SU-DHL-6 (cell line): ENCODE measurements at regions not wholly inside any gene's neighbourhood (a gene's known extent, or its start where the extent isn't known, plus 50 kb on each side); places are given as distances from the start of the nearest gene placed in this dataset.

Source experiments
- H2AFZ ChIP-seq: fragments of 200-600 bp; sonication (generic); 2 replicates; pipeline ENCODE4 v1.6.1; 2014; ENCODE audit warnings: low read depth, mild to moderate bottlenecking, moderate library complexity, mixed read lengths, antibody characterized with exemption, low read length; ENCODE audit not compliant: severe bottlenecking
- H3F3A ChIP-seq: fragments of 200-600 bp; shearing (Covaris generic); 2 replicates; pipeline ENCODE4 v1.6.0; 2016; ENCODE audit warnings: antibody characterized with exemption, mild to moderate bottlenecking; ENCODE audit not compliant: insufficient read depth
- H3K27ac ChIP-seq: fragments of 200-600 bp; sonication (generic); 2 replicates; pipeline ENCODE4 v1.5.1; 2016; ENCODE audit warnings: low read depth, mild to moderate bottlenecking, low read length, moderate library complexity, mixed read lengths
- H3K27me3 ChIP-seq: fragments of 200-600 bp; sonication (generic), shearing (Covaris generic); 2 replicates; pipeline ENCODE4 v1.6.0; 2014; ENCODE audit warnings: mild to moderate bottlenecking, low read length
- H3K36me3 ChIP-seq: fragments of 200-600 bp; sonication (generic); 2 replicates; pipeline ENCODE4 v1.6.1; 2014; ENCODE audit warnings: mild to moderate bottlenecking, low read length, mixed read lengths
- H3K4me2 ChIP-seq: fragments of 300-600, 200-600 bp; shearing (Covaris generic), sonication (generic); 2 replicates; pipeline ENCODE4 v1.6.0; 2014; ENCODE audit warnings: low read length, low read depth, mild to moderate bottlenecking; ENCODE audit not compliant: poor library complexity, severe bottlenecking
- H3K4me3 ChIP-seq: fragments of 200-600 bp; sonication (generic); 2 replicates; pipeline ENCODE4 v1.5.1; 2014; ENCODE audit warnings: antibody characterized with exemption, low read length, mild to moderate bottlenecking, mixed read lengths; ENCODE audit not compliant: insufficient read depth, poor library complexity, severe bottlenecking
- H3K79me2 ChIP-seq: fragments of 200-600 bp; sonication (generic); 2 replicates; pipeline ENCODE4 v1.6.1; 2014; ENCODE audit warnings: mild to moderate bottlenecking, low read length, moderate library complexity; ENCODE audit not compliant: insufficient read depth
- H3K9ac ChIP-seq: fragments of 200-600 bp; sonication (generic); 2 replicates; pipeline ENCODE4 v1.7.0; 2014; ENCODE audit warnings: mild to moderate bottlenecking, low read length
- H3K9me2 ChIP-seq: fragments of 200-600 bp; sonication (generic); replicated peaks from 2 replicates; pipeline ENCODE4 v1.6.1; 2014; ENCODE audit warnings: low read length; ENCODE audit not compliant: insufficient read depth
- H3K9me3 ChIP-seq: fragments of 200-600 bp; sonication (generic); 2 replicates; pipeline ENCODE4 v1.6.1; 2014; ENCODE audit warnings: low read length, mixed read lengths; ENCODE audit not compliant: insufficient read depth
- H4K20me1 ChIP-seq: fragments of 200-600 bp; sonication (generic); 2 replicates; pipeline ENCODE4 v1.6.1; 2014; ENCODE audit warnings: low read depth, mild to moderate bottlenecking, antibody characterized with exemption, low read length, moderate library complexity, mixed read lengths
- EZH2phosphoT487 ChIP-seq: fragments of 200-600 bp; sonication (generic), shearing (Covaris generic); conservative IDR thresholded peaks from 2 replicates; pipeline ENCODE4 v1.6.1; 2018; ENCODE audit warnings: mild to moderate bottlenecking, antibody characterized with exemption, low read length, moderate library complexity, mixed read lengths
- TF ChIP-seq, protein P1 (sequence below): fragments of 200-600 bp; sonication (generic); IDR thresholded peaks from one replicate; pipeline ENCODE4 v1.5.1; 2017; ENCODE audit warnings: antibody characterized with exemption, mild to moderate bottlenecking, low read length, moderate library complexity; ENCODE audit not compliant: insufficient read depth, poor library complexity, severe bottlenecking

GRCh38 chr15:94615688-94616087, 384.3 kb downstream of the MCTP2 start:
- H3K27ac ChIP-seq = no peak overlapping the region
- no peaks in the 10 kb centered on the region for H3K79me2 ChIP-seq
- no peak overlapping the region for H3K4me3 ChIP-seq
- no peaks in the 10 kb centered on the region for H3K27me3 ChIP-seq
- no peak overlapping the region for H2AFZ ChIP-seq
- H3K9ac ChIP-seq = no peak overlapping the region
- no peak for TF ChIP-seq EZH2phosphoT487
- H3F3A ChIP-seq = no peaks in the 10 kb centered on the region
- no peaks in the 10 kb centered on the region for H3K36me3 ChIP-seq
- no peak overlapping the region for H3K4me2 ChIP-seq
- H4K20me1 ChIP-seq = no peaks in the 10 kb centered on the region
- no peaks in the 10 kb centered on the region for H3K9me2 ChIP-seq
- no peaks in the 10 kb centered on the region for H3K9me3 ChIP-seq

- Histone ChIP-seq H3K27me3 (no peaks in the 10 kb centered on the region), H3K4me2 (no peak overlapping the region), H3K79me2 (no peaks in the 10 kb centered on the region), H3K36me3 (no peaks in the 10 kb centered on the region), H3K27ac (no peak overlapping the region), H3K9me3 (no peaks in the 10 kb centered on the region), H3K9ac (no peak overlapping the region), H4K20me1 (no peaks in the 10 kb centered on the region), H3K9me2 (no peaks in the 10 kb centered on the region), H3F3A (no peaks in the 10 kb centered on the region), H2AFZ (no peak overlapping the region), H3K4me3 (no peak overlapping the region)
- TF ChIP-seq EZH2phosphoT487 = no peak
- TF ChIP-seq, protein P1, sequence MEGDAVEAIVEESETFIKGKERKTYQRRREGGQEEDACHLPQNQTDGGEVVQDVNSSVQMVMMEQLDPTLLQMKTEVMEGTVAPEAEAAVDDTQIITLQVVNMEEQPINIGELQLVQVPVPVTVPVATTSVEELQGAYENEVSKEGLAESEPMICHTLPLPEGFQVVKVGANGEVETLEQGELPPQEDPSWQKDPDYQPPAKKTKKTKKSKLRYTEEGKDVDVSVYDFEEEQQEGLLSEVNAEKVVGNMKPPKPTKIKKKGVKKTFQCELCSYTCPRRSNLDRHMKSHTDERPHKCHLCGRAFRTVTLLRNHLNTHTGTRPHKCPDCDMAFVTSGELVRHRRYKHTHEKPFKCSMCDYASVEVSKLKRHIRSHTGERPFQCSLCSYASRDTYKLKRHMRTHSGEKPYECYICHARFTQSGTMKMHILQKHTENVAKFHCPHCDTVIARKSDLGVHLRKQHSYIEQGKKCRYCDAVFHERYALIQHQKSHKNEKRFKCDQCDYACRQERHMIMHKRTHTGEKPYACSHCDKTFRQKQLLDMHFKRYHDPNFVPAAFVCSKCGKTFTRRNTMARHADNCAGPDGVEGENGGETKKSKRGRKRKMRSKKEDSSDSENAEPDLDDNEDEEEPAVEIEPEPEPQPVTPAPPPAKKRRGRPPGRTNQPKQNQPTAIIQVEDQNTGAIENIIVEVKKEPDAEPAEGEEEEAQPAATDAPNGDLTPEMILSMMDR = no peak
Observed at GRCh38 chr15:94620632-94621031, 389.3 kb downstream of the MCTP2 start.

DNA sequence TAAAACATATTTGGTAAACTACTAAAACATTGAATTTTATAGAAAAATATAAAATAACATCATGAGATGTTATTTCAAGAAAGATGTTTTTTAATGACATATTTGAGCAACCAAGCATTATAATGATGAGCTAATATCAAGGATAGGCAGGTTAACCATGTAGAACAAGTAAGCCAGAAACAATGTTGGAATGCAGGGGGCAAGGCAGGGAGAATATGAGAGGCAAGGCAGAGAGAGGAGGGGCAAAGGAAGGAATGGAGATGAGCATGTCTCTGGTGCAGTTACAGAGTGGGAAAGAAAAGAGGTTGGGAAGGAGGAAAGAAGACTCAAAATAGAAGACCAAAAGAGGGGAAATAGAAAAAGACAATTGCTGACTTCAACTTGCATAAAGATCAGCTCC, 390.4 kb downstream of the MCTP2 start:
- Histone ChIP-seq H3K9ac (no peak overlapping the region), H3F3A (no peaks in the 10 kb centered on the region), H3K4me3 (no peak overlapping the region), H3K9me3 (no peaks in the 10 kb centered on the region), H3K27ac (no peak overlapping the region), H3K36me3 (no peaks in the 10 kb centered on the region), H3K79me2 (no peaks in the 10 kb centered on the region), H4K20me1 (no peaks in the 10 kb centered on the region), H2AFZ (no peak overlapping the region), H3K27me3 (no peaks in the 10 kb centered on the region), H3K9me2 (no peaks in the 10 kb centered on the region), H3K4me2 (no peak overlapping the region)
- TF ChIP-seq, protein P1 = no peak
- TF ChIP-seq EZH2phosphoT487 = no peak

DNA sequence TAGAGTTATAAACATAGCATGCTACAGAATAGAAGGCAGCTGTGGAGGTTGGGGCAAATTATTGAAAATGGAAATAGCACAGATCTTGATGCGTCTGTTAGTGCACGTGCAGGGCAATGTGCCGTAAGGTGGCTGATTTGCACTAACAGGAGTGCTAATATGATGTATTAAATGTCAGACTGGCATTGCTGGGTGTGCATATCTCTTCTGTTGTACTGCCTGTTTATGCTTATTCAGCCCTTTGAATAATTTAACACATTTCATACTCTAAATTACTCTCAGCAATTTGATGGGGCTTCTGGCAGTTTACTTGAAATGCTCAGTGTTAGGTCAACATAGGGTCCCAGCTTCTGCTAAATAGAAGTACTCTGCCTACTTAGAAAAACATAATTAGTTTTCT, 395.6 kb downstream of the MCTP2 start:
- Histone ChIP-seq H3K27ac (no peak overlapping the region), H3F3A (no peaks in the 10 kb centered on the region), H3K9ac (no peak overlapping the region), H3K27me3 (no peaks in the 10 kb centered on the region), H3K4me2 (no peak overlapping the region), H4K20me1 (no peaks in the 10 kb centered on the region), H3K79me2 (no peaks in the 10 kb centered on the region), H2AFZ (no peak overlapping the region), H3K9me2 (no peaks in the 10 kb centered on the region), H3K4me3 (no peak overlapping the region), H3K36me3 (no peaks in the 10 kb centered on the region), H3K9me3 (no peaks in the 10 kb centered on the region)
- TF ChIP-seq, protein P1 = no peak
- no peak for TF ChIP-seq EZH2phosphoT487
